Ovary (tissue), 3 donors: ENCODE measurements at regions not wholly inside any gene's neighbourhood (a gene's known extent, or its start where the extent isn't known, plus 50 kb on each side); places are given as distances from the start of the nearest gene placed in this dataset.

Experiments
- CTCF ChIP-seq, 3 donors: fragments of 450-650 bp in 2 of 3; fragments of 200-600 bp in 1 of 3; IDR thresholded peaks; one replicate each; pipeline versions ENCODE4 v1.5.1 to v1.8.0; 2016 to 2022; ENCODE audit warnings: antibody characterized with exemption in 3 of 3, mild to moderate bottlenecking in 1 of 3
- EP300 ChIP-seq: sonication (generic); formaldehyde crosslinking; IDR thresholded peaks from one replicate; pipeline ENCODE4 v1.6.1; 2017; ENCODE audit warnings: antibody characterized with exemption
- donor health status: DM: no; HTN: no; CAD: no.

- TF ChIP-seq CTCF (IDR thresholded peaks at IDR 0.05) (no peak), EP300 (no peak)
Measured at GRCh38 chr12:77710209-77710608, 120.5 kb upstream of the NAV3 start.
